B cell (primary cell): ENCODE measurements at regions not wholly inside any gene's neighbourhood (a gene's known extent, or its start where the extent isn't known, plus 50 kb on each side); places are given as distances from the start of the nearest gene placed in this dataset.

Source experiments
- ATAC-seq: fragments of 200-7000 bp; cut with Tn5 transposase; one replicate; pipeline ENCODE4 v1.10.0; 2021; ENCODE audit warnings: low read depth, mild to moderate bottlenecking, moderate number of reproducible peaks, moderate library complexity
- CTCF ChIA-PET: fragments of 350-600 bp; sonication (Branson Sonifier 250); formaldehyde crosslinking; loops from one replicate; lab custom pipeline; 2021; ENCODE audit warnings: antibody characterized with exemption, inconsistent platforms; lab: Charles Lee
- POLR2A ChIA-PET: fragments of 350-600 bp; sonication (Branson Sonifier 250); formaldehyde crosslinking; loops from one replicate; lab custom pipeline; 2021; ENCODE audit warnings: antibody characterized with exemption; lab: Charles Lee
- DNase-seq: peaks from one replicate; pipeline ENCODE4 v3.0.0; 2013
- H2AFZ ChIP-seq: 2 replicates; pipeline ENCODE4 v1.6.1; 2012; ENCODE audit warnings: mild to moderate bottlenecking, low read depth, low read length; ENCODE audit not compliant: insufficient read depth, poor library complexity, severe bottlenecking
- H3K27ac ChIP-seq, 2 donors: 1 replicate in 1 of 2; 2 replicates in 1 of 2; pipeline ENCODE4 v1.5.1; 2012 to 2013; ENCODE audit warnings: low read length in 2 of 2, mild to moderate bottlenecking in 2 of 2, moderate library complexity in 1 of 2
- H3K27me3 ChIP-seq, 4 experiments: fragments of 200-600 bp in 1 of 4; sonication (generic) in 1 of 4; replicated peaks in 1 of 4; 1 replicate in 2 of 4; 2 replicates in 2 of 4; pipeline versions ENCODE4 v1.6.1 to v1.7.0; 2013 to 2016; ENCODE audit warnings: low read length in 3 of 4, mild to moderate bottlenecking in 2 of 4, mixed read lengths in 1 of 4, moderate library complexity in 1 of 4; ENCODE audit not compliant: insufficient read depth in 4 of 4, control insufficient read depth in 3 of 4; ENCODE audit errors: control extremely low read depth in 1 of 4
- H3K36me3 ChIP-seq, 2 experiments: replicated peaks in 1 of 2; 1 replicate in 1 of 2; 2 replicates in 1 of 2; pipeline versions ENCODE4 v1.6.1 to v1.7.1; 2013; ENCODE audit warnings: low read length in 1 of 2; ENCODE audit not compliant: insufficient read depth in 2 of 2, control insufficient read depth in 1 of 2; ENCODE audit errors: control extremely low read depth in 1 of 2, extremely low read depth in 1 of 2
- H3K4me1 ChIP-seq, 2 donors: fragments of 200-600 bp in 1 of 2; sonication (generic) in 1 of 2; 1 replicate in 1 of 2; 2 replicates in 1 of 2; pipeline versions ENCODE4 v1.5.1 to v1.6.1; 2013 to 2017; ENCODE audit warnings: low read length in 2 of 2; ENCODE audit not compliant: control insufficient read depth in 2 of 2, insufficient read depth in 2 of 2
- H3K4me2 ChIP-seq: replicated peaks from 2 replicates; pipeline ENCODE3; 2012; ENCODE audit warnings: mild to moderate bottlenecking, low read depth, low read length; ENCODE audit not compliant: poor library complexity, severe bottlenecking
- H3K4me3 ChIP-seq, 5 experiments: fragments of 200-600 bp in 1 of 5; sonication (generic) in 1 of 5; 1 replicate in 3 of 5; 2 replicates in 2 of 5; pipeline versions ENCODE4 v1.5.1 to v1.7.0; 2011 to 2016; ENCODE audit warnings: low read length in 4 of 5, mild to moderate bottlenecking in 4 of 5, low read depth in 2 of 5, control low read depth in 1 of 5, moderate library complexity in 1 of 5; ENCODE audit not compliant: insufficient read depth in 1 of 5; ENCODE audit errors: control extremely low read depth in 1 of 5, extremely low read depth in 1 of 5
- H3K79me2 ChIP-seq: fragments of 200-600 bp; sonication (generic); one replicate; pipeline ENCODE4 v1.6.0; 2016; ENCODE audit warnings: low read length; ENCODE audit not compliant: control insufficient read depth, insufficient read depth
- H3K9ac ChIP-seq: fragments of 200-600 bp; sonication (generic); 2 replicates; pipeline ENCODE4 v1.6.1; 2017; ENCODE audit warnings: mild to moderate bottlenecking, low read length, moderate library complexity
- H3K9me3 ChIP-seq, 3 donors: one replicate each; pipeline versions ENCODE4 v1.6.1 to v1.7.1; 2013; ENCODE audit warnings: low read length in 2 of 3; ENCODE audit not compliant: control insufficient read depth in 2 of 3, insufficient read depth in 1 of 3; ENCODE audit errors: control extremely low read depth in 1 of 3
- H4K20me1 ChIP-seq: 2 replicates; pipeline ENCODE4 v1.6.0; 2012; ENCODE audit warnings: mild to moderate bottlenecking, low read length; ENCODE audit not compliant: insufficient read depth, control insufficient read depth, poor library complexity, severe bottlenecking
- H3K27ac Mint-ChIP-seq: one replicate; pipeline ENCODE4 v1.8.0; 2021; ENCODE audit warnings: mixed read lengths
- H3K27me3 Mint-ChIP-seq: one replicate; pipeline ENCODE4 v1.8.0; 2021; ENCODE audit warnings: mixed read lengths
- H3K4me1 Mint-ChIP-seq: one replicate; pipeline ENCODE4 v1.8.0; 2021; ENCODE audit warnings: mixed read lengths
- H3K4me3 Mint-ChIP-seq: one replicate; pipeline ENCODE4 v1.8.0; 2021; ENCODE audit warnings: mixed read lengths
- H3K9me3 Mint-ChIP-seq: one replicate; pipeline ENCODE4 v1.8.0; 2022; ENCODE audit warnings: mixed read lengths; ENCODE audit not compliant: insufficient read depth
- EZH2 ChIP-seq: IDR thresholded peaks from 2 replicates; pipeline ENCODE4 v1.6.1; 2012; ENCODE audit warnings: borderline replicate concordance, low read depth, mild to moderate bottlenecking, moderate library complexity, low read length; ENCODE audit not compliant: insufficient read depth, poor library complexity, severe bottlenecking
- WGBS: methylation state at CpG from one replicate; pipeline ENCODE4 v1.1.5; 2013; ENCODE audit warnings: missing lambda C conversion rate; ENCODE audit not compliant: insufficient coverage; 5-methylcytosine and 5-hydroxymethylcytosine counted together
- intact Hi-C: fragments of 100-400 bp; cut with micrococcal nuclease; formaldehyde crosslinking; loops from one replicate; pipeline ENCODE4 v1.10.0; 2022
- TF ChIP-seq, protein P1 (sequence below): fragments of 200-600 bp; IDR thresholded peaks from one replicate; pipeline ENCODE4 v1.8.0; 2022; ENCODE audit warnings: antibody characterized with exemption, mild to moderate bottlenecking

- Histone ChIP-seq H3K27ac (no peak overlapping the region), H3K79me2 (no peaks in the 10 kb centered on the region), H2AFZ (no peak overlapping the region), H3K9me3 (no peaks in the 10 kb centered on the region), H3K4me1 (no peaks in the 10 kb centered on the region), H3K36me3 (no peaks in the 10 kb centered on the region), H3K4me2 (no peak overlapping the region), H3K4me3 (no peak overlapping the region), H4K20me1 (no peaks in the 10 kb centered on the region), H3K9ac (no peak overlapping the region), H3K27me3 (peaks cover 0 to 17% (median 3%) of the 10 kb centered on the region in 4 experiments)
- H3K9me3 Mint-ChIP-seq: peaks cover 6% of the 10 kb centered on the region
- CTCF ChIA-PET: no interaction called here
- intact Hi-C loops: no loop called here
- WGBS: 61% methylated on average over 10 of the region's 10 CpGs
- no peak overlapping the region for H3K4me3 Mint-ChIP-seq
- no peak for DNase-seq
- no peak for ATAC-seq
- POLR2A ChIA-PET: no interaction called here
- H3K4me1 Mint-ChIP-seq: peaks cover 6% of the 10 kb centered on the region
- no peak overlapping the region for H3K27ac Mint-ChIP-seq
- peaks cover 43% of the 10 kb centered on the region for H3K27me3 Mint-ChIP-seq
- TF ChIP-seq, protein P1, sequence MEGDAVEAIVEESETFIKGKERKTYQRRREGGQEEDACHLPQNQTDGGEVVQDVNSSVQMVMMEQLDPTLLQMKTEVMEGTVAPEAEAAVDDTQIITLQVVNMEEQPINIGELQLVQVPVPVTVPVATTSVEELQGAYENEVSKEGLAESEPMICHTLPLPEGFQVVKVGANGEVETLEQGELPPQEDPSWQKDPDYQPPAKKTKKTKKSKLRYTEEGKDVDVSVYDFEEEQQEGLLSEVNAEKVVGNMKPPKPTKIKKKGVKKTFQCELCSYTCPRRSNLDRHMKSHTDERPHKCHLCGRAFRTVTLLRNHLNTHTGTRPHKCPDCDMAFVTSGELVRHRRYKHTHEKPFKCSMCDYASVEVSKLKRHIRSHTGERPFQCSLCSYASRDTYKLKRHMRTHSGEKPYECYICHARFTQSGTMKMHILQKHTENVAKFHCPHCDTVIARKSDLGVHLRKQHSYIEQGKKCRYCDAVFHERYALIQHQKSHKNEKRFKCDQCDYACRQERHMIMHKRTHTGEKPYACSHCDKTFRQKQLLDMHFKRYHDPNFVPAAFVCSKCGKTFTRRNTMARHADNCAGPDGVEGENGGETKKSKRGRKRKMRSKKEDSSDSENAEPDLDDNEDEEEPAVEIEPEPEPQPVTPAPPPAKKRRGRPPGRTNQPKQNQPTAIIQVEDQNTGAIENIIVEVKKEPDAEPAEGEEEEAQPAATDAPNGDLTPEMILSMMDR: no peak
- TF ChIP-seq EZH2: no peak
Measured at GRCh38 chr18:76592981-76593381, 97.9 kb upstream of the ZNF516 start.

- Histone ChIP-seq H3K27me3 (peaks cover 0 to 17% (median 3%) of the 10 kb centered on the region in 4 experiments), H3K9ac (no peak overlapping the region), H2AFZ (no peak overlapping the region), H4K20me1 (no peaks in the 10 kb centered on the region), H3K4me3 (no peak overlapping the region), H3K27ac (no peak overlapping the region), H3K36me3 (no peaks in the 10 kb centered on the region), H3K79me2 (no peaks in the 10 kb centered on the region), H3K4me2 (no peak overlapping the region), H3K4me1 (no peaks in the 10 kb centered on the region), H3K9me3 (no peaks in the 10 kb centered on the region)
- DNase-seq: no peak
- Mint-ChIP-seq H3K4me3 (no peak overlapping the region), H3K9me3 (peaks cover 6% of the 10 kb centered on the region), H3K27me3 (peaks cover 43% of the 10 kb centered on the region), H3K27ac (no peak overlapping the region), H3K4me1 (peaks cover 6% of the 10 kb centered on the region)
- no peak for ATAC-seq
- TF ChIP-seq, protein P1: no peak
- TF ChIP-seq EZH2: no peak
- ChIA-PET CTCF (no interaction called here), POLR2A (no interaction called here)
- 94% methylated on average over 6 of the region's 6 CpGs for WGBS
- intact Hi-C loops: no loop called here
Measured at GRCh38 chr18:76592096-76592495, 97.1 kb upstream of the ZNF516 start.
